K562 (cell line): ENCODE measurements at regions not wholly inside any gene's neighbourhood (a gene's known extent, or its start where the extent isn't known, plus 50 kb on each side); places are given as distances from the start of the nearest gene placed in this dataset.

Source experiments
- ATAC-seq: fragments of 200-7000 bp; cut with Tn5 transposase; 3 replicates; pipeline ENCODE4 v1.9.1; 2020; ENCODE audit warnings: moderate library complexity
- BruUV-seq: library from RNA; stranded (reverse); fragments of 400-500 nt; replicated peaks from 2 replicates; lab custom pipeline; 2021; lab: Mats Ljungman, UMichigan
- CTCF ChIA-PET: fragments of 300-600 bp; formaldehyde crosslinking; extraction: SDS; loops from one replicate; lab custom pipeline; 2021; ENCODE audit warnings: low intra/inter-chr PET ratio; lab: Yijun Ruan, JAX
- POLR2A ChIA-PET: fragments of 300-600, 350-650 bp; sonication (Branson Sonifier 250); formaldehyde crosslinking; extraction: SDS; loops from one replicate; lab custom pipeline; 2021; ENCODE audit warnings: antibody characterized with exemption, inconsistent platforms; lab: Yijun Ruan, JAX
- DNase-seq, 4 experiments: peaks; one replicate each; pipeline versions ENCODE4 v3.0.0 to v3.0.0-alpha.2; 2011 to 2018; ENCODE audit warnings: low spot score in 3 of 4, mixed read lengths in 3 of 4; ENCODE audit errors: extremely low read depth in 1 of 4
- FAIRE-seq: peaks from 2 replicates; lab custom pipeline; 2011; peaks lifted over from hg19 to GRCh38; lab: Jason Lieb, UNC
- H2AFZ ChIP-seq: 2 replicates; pipeline ENCODE4 v1.6.0; 2011; ENCODE audit warnings: low read depth, low read length, control low read depth, inconsistent platforms
- H3K27ac ChIP-seq: fragments of 200-600 bp; 3 replicates; pipeline ENCODE4 v1.8.0; 2011; ENCODE audit warnings: low read depth, mild to moderate bottlenecking, control low read depth, inconsistent platforms, low read length, moderate library complexity, mixed read lengths; ENCODE audit errors: extremely low read depth
- H3K27me3 ChIP-seq, 2 experiments: fragments of 300-600 bp in 1 of 2; 2 replicates in 1 of 2; 3 replicates in 1 of 2; pipeline versions ENCODE4 v1.6.0 to v1.8.0; 2011; ENCODE audit warnings: inconsistent platforms in 2 of 2, low read length in 2 of 2, mild to moderate bottlenecking in 1 of 2, mixed read lengths in 1 of 2, moderate library complexity in 1 of 2; ENCODE audit not compliant: control insufficient read depth in 2 of 2, insufficient read depth in 2 of 2
- H3K36me3 ChIP-seq: fragments of 300-600 bp; 3 replicates; pipeline ENCODE4 v1.8.0; 2011; ENCODE audit warnings: mild to moderate bottlenecking, low read length, inconsistent platforms; ENCODE audit not compliant: control insufficient read depth, insufficient read depth
- H3K4me1 ChIP-seq, 2 experiments: fragments of 200-600 bp in 1 of 2; replicated peaks in 1 of 2; 2 replicates in 1 of 2; 3 replicates in 1 of 2; pipeline versions ENCODE4 v1.5.1 to v1.8.0; 2011; ENCODE audit warnings: inconsistent platforms in 2 of 2, low read length in 2 of 2, mild to moderate bottlenecking in 1 of 2, mixed read lengths in 1 of 2, moderate library complexity in 1 of 2; ENCODE audit not compliant: control insufficient read depth in 2 of 2, insufficient read depth in 2 of 2
- H3K4me2 ChIP-seq: 2 replicates; pipeline ENCODE4 v1.6.1; 2011; ENCODE audit warnings: low read length, control low read depth, inconsistent platforms, mixed read lengths; ENCODE audit not compliant: insufficient read depth
- H3K4me3 ChIP-seq: fragments of 200-600 bp; sonication (generic), shearing (Covaris generic); 2 replicates; pipeline ENCODE4 v1.5.1; 2016; ENCODE audit warnings: control low read depth, inconsistent platforms
- H3K79me2 ChIP-seq: fragments of 200-600 bp; 3 replicates; pipeline ENCODE4 v1.8.0; 2011; ENCODE audit warnings: low read length, inconsistent platforms; ENCODE audit not compliant: control insufficient read depth, insufficient read depth
- H3K9ac ChIP-seq, 2 experiments: 2 replicates each; pipeline versions ENCODE4 v1.6.0 to v1.6.1; 2011; ENCODE audit warnings: low read depth in 2 of 2, low read length in 2 of 2, control low read depth in 1 of 2, inconsistent platforms in 1 of 2, mild to moderate bottlenecking in 1 of 2, mixed read lengths in 1 of 2; ENCODE audit not compliant: insufficient read depth in 1 of 2
- H3K9me1 ChIP-seq: one replicate; pipeline ENCODE4 v1.6.0; 2011; ENCODE audit warnings: inconsistent platforms, mild to moderate bottlenecking, low read length, moderate library complexity; ENCODE audit not compliant: control insufficient read depth, insufficient read depth
- H3K9me3 ChIP-seq: replicated peaks from 2 replicates; pipeline ENCODE4 v1.5.1; 2011; ENCODE audit warnings: low read depth, low read length, inconsistent platforms; ENCODE audit not compliant: control insufficient read depth, insufficient read depth
- H4K20me1 ChIP-seq: replicated peaks from 2 replicates; pipeline ENCODE4 v1.6.1; 2011; ENCODE audit warnings: low read length, inconsistent platforms, mixed read lengths; ENCODE audit not compliant: control insufficient read depth, insufficient read depth
- BDP1 ChIP-seq: IDR thresholded peaks from 3 replicates; pipeline ENCODE4 v1.6.1; 2011; ENCODE audit not compliant: insufficient read length, insufficient read depth
- EP300 ChIP-seq: IDR thresholded peaks from 2 replicates; pipeline ENCODE4 v1.6.1; 2012; ENCODE audit warnings: low read length, improper control_type of control experiment
- MBD1 ChIP-seq: fragments of 250-450 bp; sonication (Bioruptor Pico); IDR thresholded peaks from 2 replicates; pipeline ENCODE4 v1.8.0; 2022; ENCODE audit warnings: inconsistent platforms
- MTA1 ChIP-seq: fragments of 450-650 bp; IDR thresholded peaks from 2 replicates; pipeline ENCODE4 v1.6.1; 2017; ENCODE audit warnings: borderline replicate concordance
- NUFIP1 ChIP-seq: fragments of 450-650 bp; IDR thresholded peaks from 2 replicates; pipeline ENCODE4 v1.6.1; 2018; ENCODE audit not compliant: partially characterized antibody
- RCOR1 ChIP-seq, 2 experiments: IDR thresholded peaks; 2 replicates each; pipeline ENCODE4 v1.6.1; 2012; ENCODE audit warnings: low read depth in 2 of 2, low read length in 2 of 2, borderline replicate concordance in 1 of 2, improper control_type of control experiment in 1 of 2
- RFX1 ChIP-seq: fragments of 450-650 bp; IDR thresholded peaks from 2 replicates; pipeline ENCODE4 v1.6.1; 2016; ENCODE audit warnings: mild to moderate bottlenecking, moderate library complexity
- RNF2 ChIP-seq: sonication (generic); IDR thresholded peaks from 2 replicates; pipeline ENCODE4 v1.6.1; 2016
- ZNF12 ChIP-seq: sonication (generic); formaldehyde crosslinking; IDR thresholded peaks from 2 replicates; pipeline ENCODE4 v1.4.0; 2020; ENCODE audit warnings: mild to moderate bottlenecking, missing genetic modification reagents
- ZNF764 ChIP-seq: fragments of 250-450 bp; sonication (Bioruptor Pico); IDR thresholded peaks from 2 replicates; pipeline ENCODE4 v1.4.0; 2020; ENCODE audit warnings: low read depth, mild to moderate bottlenecking, moderate library complexity
- WGBS: fragments of 100-300 bp; shearing (Covaris generic); methylation state at CpG from one replicate; pipeline ENCODE4 v1.1.6; 2016; ENCODE audit warnings: low coverage, mixed read lengths; ENCODE audit not compliant: insufficient coverage; ENCODE audit errors: missing lambda C conversion rate; 5-methylcytosine and 5-hydroxymethylcytosine counted together
- in situ Hi-C: fragments of 300-500 bp; cut with MboI; formaldehyde crosslinking; loops from 4 replicates; pipeline ENCODE4 v1.15.0; 2018; ENCODE audit warnings: inconsistent platforms, mixed read lengths
- intact Hi-C: fragments of 100-400 bp; cut with micrococcal nuclease; formaldehyde crosslinking; loops from 2 replicates; pipeline ENCODE4 v1.14.2; 2022
- TF ChIP-seq, protein P1 (sequence below), 2 experiments: IDR thresholded peaks; 2 replicates each; pipeline ENCODE4 v1.6.1; 2011; ENCODE audit warnings: borderline replicate concordance in 1 of 2, control low read depth in 1 of 2, low read depth in 1 of 2, low read length in 1 of 2, mild to moderate bottlenecking in 1 of 2, mixed read lengths in 1 of 2, moderate library complexity in 1 of 2; ENCODE audit not compliant: insufficient read depth in 1 of 2, insufficient read length in 1 of 2, poor library complexity in 1 of 2, severe bottlenecking in 1 of 2; ENCODE audit errors: extremely low read depth in 1 of 2

GRCh38 chr2:226121046-226121738 lies 678.4 kb downstream of the IRS1 start:
- intact Hi-C loops = no loop called here
- no peaks in the 10 kb centered on the region for H3K79me2 ChIP-seq
- no peaks in the 10 kb centered on the region for H4K20me1 ChIP-seq
- no peaks in the 10 kb centered on the region for H3K27me3 ChIP-seq
- H3K9ac ChIP-seq = no peak overlapping the region
- H3K36me3 ChIP-seq = no peaks in the 10 kb centered on the region
- no peak overlapping the region for H3K4me2 ChIP-seq
- H3K27ac ChIP-seq = no peak overlapping the region
- ChIA-PET CTCF (no interaction called here), POLR2A (no interaction called here)
- in situ Hi-C loops = no loop called here
- no peak for TF ChIP-seq RFX1
- DNase-seq (no peak), FAIRE-seq (no peak), ATAC-seq (no peak)
- no peak overlapping the region for H3K4me3 ChIP-seq
- no TSS peak for BruUV-seq
- H2AFZ ChIP-seq = no peak overlapping the region
- H3K9me1 ChIP-seq = no peaks in the 10 kb centered on the region
- H3K4me1 ChIP-seq = no peaks in the 10 kb centered on the region
- 0% methylated on average over 4 of the region's 4 CpGs for WGBS
- no peaks in the 10 kb centered on the region for H3K9me3 ChIP-seq

DNA sequence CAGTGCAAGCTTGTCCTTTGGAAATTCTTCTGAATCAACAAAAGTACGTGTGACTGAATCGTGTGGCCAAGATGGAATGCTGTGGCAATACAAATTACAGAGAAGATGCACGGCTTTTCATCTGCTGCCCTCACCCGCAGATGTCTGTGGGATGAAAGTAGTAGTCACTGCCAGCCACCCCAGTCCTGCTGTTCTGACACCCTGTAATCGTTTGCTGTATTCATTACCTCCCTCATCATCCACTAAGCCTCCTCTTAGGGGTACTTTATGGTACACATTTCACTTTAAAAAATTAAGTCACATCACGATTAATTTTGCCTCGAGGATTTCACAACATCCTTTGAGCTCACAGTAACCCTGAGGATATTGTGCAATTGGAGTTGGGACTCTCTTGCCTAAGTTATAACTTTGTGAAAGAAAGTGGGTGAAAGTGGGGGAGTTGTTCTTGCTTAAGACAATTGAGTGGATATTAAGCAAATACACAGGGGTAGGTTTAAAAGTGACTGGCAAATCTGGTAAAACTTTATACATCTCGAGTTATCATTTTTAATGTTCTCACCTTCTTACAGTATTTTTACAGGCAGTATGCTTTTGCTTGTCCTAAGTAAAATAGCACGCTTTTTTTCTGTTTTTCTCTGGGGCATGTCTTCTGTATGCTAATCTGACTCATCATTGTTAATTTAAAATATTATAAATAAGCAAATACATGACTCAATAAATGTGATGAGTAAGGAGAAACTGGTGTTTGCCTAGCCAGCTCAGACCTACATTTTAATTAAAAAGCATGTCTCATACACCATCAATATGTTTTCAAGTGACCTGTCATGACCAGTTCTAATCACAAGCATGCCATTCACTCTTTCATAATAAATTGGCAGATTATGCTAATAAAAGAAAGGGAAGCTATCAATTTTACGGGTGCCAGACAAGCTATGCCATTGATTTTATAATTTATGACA lies 680.9 kb downstream of the IRS1 start:
- no TSS peak for BruUV-seq
- no peak overlapping the region for H3K4me3 ChIP-seq
- H3K4me1 ChIP-seq = no peaks in the 10 kb centered on the region
- H3K9me3 ChIP-seq = no peaks in the 10 kb centered on the region
- H3K27me3 ChIP-seq = no peaks in the 10 kb centered on the region
- ATAC-seq = no peak
- no peaks in the 10 kb centered on the region for H3K36me3 ChIP-seq
- H3K9me1 ChIP-seq = no peaks in the 10 kb centered on the region
- in situ Hi-C loops = no loop called here
- 1% methylated on average over 10 of the region's 10 CpGs for WGBS
- H2AFZ ChIP-seq = no peak overlapping the region
- no peak overlapping the region for H3K27ac ChIP-seq
- POLR2A ChIA-PET = no interaction called here
- no peak for FAIRE-seq
- no peak overlapping the region for H3K9ac ChIP-seq
- no peak for DNase-seq
- CTCF ChIA-PET = no interaction called here
- intact Hi-C loops = no loop called here
- H4K20me1 ChIP-seq = no peaks in the 10 kb centered on the region
- no peaks in the 10 kb centered on the region for H3K79me2 ChIP-seq
- H3K4me2 ChIP-seq = no peak overlapping the region
- TF ChIP-seq BDP1 (no peak), MBD1 (CRISPR knock-in tag) (no peak), RCOR1 (IDR thresholded peaks at IDR 0.05; ENCODE audit: borderline replicate concordance in 1 of 2, low read depth in 2 of 2, low read length in 2 of 2) (no peak), RNF2 (no peak), ZNF12 (CRISPR knock-in tag) (no peak), EP300 (no peak), ZNF764 (CRISPR knock-in tag) (no peak), MTA1 (no peak), NUFIP1 (no peak)
- TF ChIP-seq, protein P1, sequence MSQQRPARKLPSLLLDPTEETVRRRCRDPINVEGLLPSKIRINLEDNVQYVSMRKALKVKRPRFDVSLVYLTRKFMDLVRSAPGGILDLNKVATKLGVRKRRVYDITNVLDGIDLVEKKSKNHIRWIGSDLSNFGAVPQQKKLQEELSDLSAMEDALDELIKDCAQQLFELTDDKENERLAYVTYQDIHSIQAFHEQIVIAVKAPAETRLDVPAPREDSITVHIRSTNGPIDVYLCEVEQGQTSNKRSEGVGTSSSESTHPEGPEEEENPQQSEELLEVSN (IDR thresholded peaks at IDR 0.05; ENCODE audit: borderline replicate concordance in 1 of 2, extremely low read depth in 1 of 2, insufficient read depth in 1 of 2, insufficient read length in 1 of 2, low read depth in 1 of 2, low read length in 1 of 2, poor library complexity in 1 of 2, severe bottlenecking in 1 of 2) = no peak
